ENCODE measurements at regions not wholly inside any gene's neighbourhood (a gene's known extent, or its start where the extent isn't known, plus 50 kb on each side); places are given as distances from the start of the nearest gene placed in this dataset.

- no peak overlapping the region for H4K91ac ChIP-seq (ENCODE audit: insufficient read length, low read depth, low read length)
- no peak overlapping the region for H3K9ac ChIP-seq (ENCODE audit: extremely low read depth, insufficient read length, low read length)
- H3K4ac ChIP-seq (ENCODE audit: low read depth, low read length), result no peak overlapping the region
- H2BK120ac ChIP-seq (ENCODE audit: low read depth, low read length, poor library complexity, severe bottlenecking), result no peak overlapping the region
- no peak overlapping the region for H2BK15ac ChIP-seq (ENCODE audit: low read depth, low read length)
- peaks cover 11% of the 10 kb centered on the region for H3K23me2 ChIP-seq (ENCODE audit: insufficient read length, low read depth, low read length, poor library complexity, severe bottlenecking)
- peaks cover 3% of the 10 kb centered on the region for H3K4me1 ChIP-seq (ENCODE audit: insufficient read depth, low read length)
- H3K79me2 ChIP-seq (ENCODE audit: insufficient read depth, low read length), result no peaks in the 10 kb centered on the region
- no peak overlapping the region for H3T11ph ChIP-seq (ENCODE audit: low read length)
- H3K9me3 ChIP-seq (ENCODE audit: control insufficient read depth, low read depth, low read length), result no peaks in the 10 kb centered on the region
- H3K9me3 Mint-ChIP-seq, result no peaks in the 10 kb centered on the region
- peaks cover 55% of the 10 kb centered on the region for H3K27me3 Mint-ChIP-seq (ENCODE audit: low read depth)
- H2AK5ac ChIP-seq (ENCODE audit: insufficient read length, low read length), result no peak overlapping the region
- no peak overlapping the region for H4K8ac ChIP-seq (replicated peaks; ENCODE audit: insufficient read length, low read depth, low read length)
- H2BK20ac ChIP-seq (ENCODE audit: low read depth, low read length, poor library complexity, severe bottlenecking), result no peak overlapping the region
- no peaks in the 10 kb centered on the region for H3K79me1 ChIP-seq (ENCODE audit: insufficient read depth, low read depth, low read length, poor library complexity, severe bottlenecking)
- H2BK5ac ChIP-seq (ENCODE audit: insufficient read length, low read length), result no peak overlapping the region
- no peak for DNase-seq
- H3K14ac ChIP-seq (ENCODE audit: insufficient read depth, low read length), result no peak overlapping the region
- no peaks in the 10 kb centered on the region for H3K36me3 Mint-ChIP-seq (ENCODE audit: insufficient read depth in 1 of 3, low read depth in 3 of 3)
- H3K4me3 Mint-ChIP-seq, result no peak overlapping the region
- H3K18ac ChIP-seq (ENCODE audit: insufficient read length, low read depth, low read length), result no peak overlapping the region
- H3K27ac ChIP-seq (ENCODE audit: insufficient read length, low read depth, low read length), result no peak overlapping the region
- H4K5ac ChIP-seq (ENCODE audit: insufficient read length, low read depth, low read length), result no peak overlapping the region
- no peak overlapping the region for H3K56ac ChIP-seq (ENCODE audit: insufficient read length, low read depth, low read length)
- no peak overlapping the region for H3K23ac ChIP-seq (ENCODE audit: insufficient read length, low read depth, low read length)
- peaks cover 18% of the 10 kb centered on the region in 2 experiments for H3K4me1 Mint-ChIP-seq
- no peak overlapping the region for H2BK12ac ChIP-seq (ENCODE audit: insufficient read length, low read depth, low read length)
- no peak overlapping the region for H3K4me2 ChIP-seq (ENCODE audit: insufficient read depth, insufficient read length, low read length)
- WGBS (ENCODE audit: extremely low coverage, insufficient read length, low lambda C conversion rate), result no CpG with 5 or more reads among the region's 1 CpG
- H2AFZ ChIP-seq (ENCODE audit: low read length), result no peak overlapping the region
- no peaks in the 10 kb centered on the region; the same call in 1 of the 2 replicates for H3K27me3 ChIP-seq (ENCODE audit: insufficient read depth, low read length)
- no peak overlapping the region for H3K27ac Mint-ChIP-seq
- no peak for TF ChIP-seq CTCF (conservative IDR thresholded peaks at IDR 0.05)
- H4K20me1 ChIP-seq (ENCODE audit: control insufficient read depth, insufficient read depth, insufficient read length), result no peaks in the 10 kb centered on the region
These were observed 110.3 kb downstream of the ZNF281 start for GRCh38 chr1:200299571-200299970.

All from H9 (cell line).